Brain microvascular endothelial cell (primary cell): ENCODE measurements at regions not wholly inside any gene's neighbourhood (a gene's known extent, or its start where the extent isn't known, plus 50 kb on each side); places are given as distances from the start of the nearest gene placed in this dataset.

Source experiments
- DNase-seq: peaks from one replicate; pipeline ENCODE4 v3.0.0-alpha.2; 2020
- H3K27ac ChIP-seq: fragments of 250-450 bp; sonication (Bioruptor Pico); 2 replicates; pipeline ENCODE4 v1.5.1; 2020; ENCODE audit warnings: mild to moderate bottlenecking, moderate library complexity
- H3K27me3 ChIP-seq: fragments of 250-450 bp; sonication (Bioruptor Pico); replicated peaks from 2 replicates; pipeline ENCODE4 v1.5.1; 2020; ENCODE audit warnings: mild to moderate bottlenecking
- H3K36me3 ChIP-seq: fragments of 250-450 bp; sonication (Bioruptor Pico); replicated peaks from 2 replicates; pipeline ENCODE4 v1.5.1; 2020; ENCODE audit warnings: mild to moderate bottlenecking
- H3K4me3 ChIP-seq: 2 replicates; pipeline ENCODE4 v1.5.1; 2011; ENCODE audit warnings: low read depth, mild to moderate bottlenecking, control low read depth, low read length, moderate library complexity
- CTCF ChIP-seq: IDR thresholded peaks from 2 replicates; pipeline ENCODE4 v1.5.1; 2011; ENCODE audit warnings: low read depth, mild to moderate bottlenecking, moderate library complexity, low read length, control low read depth, inconsistent platforms; ENCODE audit errors: missing control alignments
- in situ Hi-C: cut with HindIII; loops from 2 replicates; pipeline ENCODE4 v1.10.0; 2017; ENCODE audit warnings: low sequenced_read_pairs, low pct_ligation_motif_present

DNA sequence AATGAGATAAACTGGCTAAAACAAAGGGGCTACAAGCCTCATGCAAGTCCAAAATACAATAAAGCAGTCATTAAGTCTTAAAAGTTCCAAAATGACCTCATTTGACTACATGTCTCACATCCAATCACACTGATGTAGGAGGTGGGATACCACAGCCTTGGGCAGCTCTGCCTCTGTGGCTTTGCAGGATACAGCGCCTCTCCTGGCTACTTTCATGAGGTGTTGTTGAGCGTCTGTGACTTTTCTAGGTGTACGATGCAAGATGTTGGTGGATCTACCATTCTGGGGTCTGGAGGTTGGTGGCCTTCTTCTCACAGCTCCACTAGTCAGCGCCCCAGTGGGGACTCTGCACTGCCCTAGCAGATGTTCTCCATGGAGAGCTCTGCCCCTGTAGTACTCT, 944.9 kb downstream of the TECRL start:
- no peak overlapping the region for H3K27ac ChIP-seq
- DNase-seq: no peak
- in situ Hi-C loops: no loop called here
- no peaks in the 10 kb centered on the region for H3K27me3 ChIP-seq
- H3K4me3 ChIP-seq: no peak overlapping the region
- no peaks in the 10 kb centered on the region for H3K36me3 ChIP-seq
- no peak for TF ChIP-seq CTCF

- Histone ChIP-seq H3K27ac (no peak overlapping the region), H3K36me3 (no peaks in the 10 kb centered on the region), H3K27me3 (no peaks in the 10 kb centered on the region), H3K4me3 (no peak overlapping the region)
- in situ Hi-C loops: no loop called here
- TF ChIP-seq CTCF: no peak
- DNase-seq: no peak
These were observed 949.2 kb downstream of the TECRL start for GRCh38 chr4:63460075-63460474.

DNA sequence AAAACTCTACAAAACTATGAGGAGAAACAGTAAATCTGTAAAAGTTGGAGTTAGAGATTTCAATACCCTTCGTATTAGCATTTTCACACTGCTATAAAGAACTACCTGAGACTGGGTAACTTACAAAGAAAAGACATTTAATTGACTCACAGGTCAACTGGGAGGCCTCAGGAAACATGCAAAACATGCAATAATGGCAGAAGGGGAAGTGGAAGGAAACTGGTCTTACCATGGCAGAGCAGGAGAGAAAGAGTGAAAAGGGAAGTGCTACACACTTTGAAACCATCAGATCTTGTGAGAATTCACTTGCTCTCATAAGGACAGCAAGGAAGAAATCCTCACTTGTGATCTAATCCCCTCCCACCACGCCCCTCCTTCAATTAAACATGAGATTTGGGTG, 949.9 kb downstream of the TECRL start:
- no peak for DNase-seq
- Histone ChIP-seq H3K36me3 (no peaks in the 10 kb centered on the region), H3K27me3 (no peaks in the 10 kb centered on the region), H3K4me3 (no peak overlapping the region), H3K27ac (no peak overlapping the region)
- in situ Hi-C loops: no loop called here
- TF ChIP-seq CTCF: no peak

DNA sequence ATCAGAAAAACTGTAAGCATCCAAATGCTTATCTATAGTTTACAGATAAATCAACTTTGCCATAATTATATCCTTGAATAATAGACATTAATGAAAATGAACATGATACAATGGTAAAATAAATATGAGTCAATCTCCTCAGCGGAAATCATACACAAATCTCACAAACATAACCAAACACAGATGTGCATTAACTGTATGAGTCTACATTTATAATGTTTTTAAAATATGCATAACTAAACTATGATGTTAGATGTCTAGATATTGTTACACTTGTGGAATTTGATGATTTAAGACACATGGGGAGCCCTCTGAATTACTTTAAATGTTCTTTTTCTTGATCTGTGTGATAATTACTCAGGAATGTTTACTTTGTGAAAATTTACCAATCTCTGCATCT, 951.2 kb downstream of the TECRL start:
- TF ChIP-seq CTCF: no peak
- no peak for DNase-seq
- H3K4me3 ChIP-seq: no peak overlapping the region
- H3K27ac ChIP-seq: no peak overlapping the region
- H3K27me3 ChIP-seq: no peaks in the 10 kb centered on the region
- in situ Hi-C loops: no loop called here
- H3K36me3 ChIP-seq: no peaks in the 10 kb centered on the region

GRCh38 chr4:63440236-63440635, 969.0 kb downstream of the TECRL start:
- TF ChIP-seq CTCF: no peak
- H3K27ac ChIP-seq: no peak overlapping the region
- H3K36me3 ChIP-seq: no peaks in the 10 kb centered on the region
- no peak overlapping the region for H3K4me3 ChIP-seq
- DNase-seq: no peak
- in situ Hi-C loops: no loop called here
- no peaks in the 10 kb centered on the region for H3K27me3 ChIP-seq

DNA sequence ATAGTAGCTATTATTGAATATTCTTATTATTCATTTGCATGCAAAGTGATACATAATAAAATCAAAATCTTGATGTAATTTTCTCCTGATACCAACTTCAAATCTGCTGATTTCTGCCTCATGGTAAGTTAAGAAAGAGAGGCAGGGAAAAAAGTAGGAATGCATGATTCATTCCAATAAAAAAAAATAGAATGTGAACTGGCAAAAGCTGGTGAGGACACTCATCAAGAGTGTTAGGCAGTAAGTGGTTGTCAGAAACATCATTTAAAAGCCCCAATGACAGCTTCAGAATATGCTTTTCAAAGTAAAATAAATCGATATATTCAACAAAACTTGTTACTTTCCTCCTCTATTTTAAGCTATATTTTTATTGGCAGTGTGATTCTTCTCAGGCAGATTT, 979.1 kb downstream of the TECRL start:
- Histone ChIP-seq H3K27me3 (no peaks in the 10 kb centered on the region), H3K36me3 (no peaks in the 10 kb centered on the region), H3K4me3 (no peak overlapping the region), H3K27ac (no peak overlapping the region)
- in situ Hi-C loops: no loop called here
- no peak for TF ChIP-seq CTCF
- DNase-seq: no peak
